A673 (cell line): ENCODE measurements at regions not wholly inside any gene's neighbourhood (a gene's known extent, or its start where the extent isn't known, plus 50 kb on each side); places are given as distances from the start of the nearest gene placed in this dataset.
"Not testable (repeated sequence)": the region's sequence is repeated elsewhere in the genome, so short reads cannot be mapped to it uniquely, and the experiment has no call there.

Experiments used
- BruUV-seq: library from RNA; stranded (reverse); fragments of 400-500 nt; replicated peaks from 2 replicates; lab custom pipeline; 2021; lab: Mats Ljungman, UMichigan
- CTCF ChIA-PET: fragments of 300-600 bp; sonication (Branson Sonifier 250); formaldehyde crosslinking; loops from one replicate; lab custom pipeline; 2022; ENCODE audit warnings: antibody characterized with exemption; lab: Charles Lee
- POLR2A ChIA-PET: fragments of 300-600 bp; sonication (Branson Sonifier 250); formaldehyde crosslinking; loops from one replicate; lab custom pipeline; 2022; ENCODE audit warnings: antibody characterized with exemption; ENCODE audit not compliant: low non-redundant PET; lab: Charles Lee
- DNase-seq: peaks from one replicate; pipeline ENCODE4 v3.0.0-alpha.2; 2015; ENCODE audit warnings: low spot score
- H3K27ac ChIP-seq: fragments of 200-600 bp; sonication (generic); 2 replicates; pipeline ENCODE4 v1.5.1; 2016; ENCODE audit warnings: mixed run types, low read depth, mild to moderate bottlenecking, mixed read lengths, antibody characterized with exemption, low read length; ENCODE audit not compliant: poor library complexity, severe bottlenecking
- H3K27me3 ChIP-seq: fragments of 200-600 bp; sonication (generic); replicated peaks from 2 replicates; pipeline ENCODE4 v1.6.1; 2017; ENCODE audit warnings: mixed run types, low read depth, mild to moderate bottlenecking, mixed read lengths, antibody characterized with exemption, low read length; ENCODE audit not compliant: insufficient read depth, poor library complexity
- H3K36me3 ChIP-seq: fragments of 200-600 bp; sonication (generic); 2 replicates; pipeline ENCODE4 v1.6.1; 2016; ENCODE audit warnings: mixed run types, mild to moderate bottlenecking, mixed read lengths, antibody characterized with exemption, low read length; ENCODE audit not compliant: insufficient read depth, poor library complexity, severe bottlenecking
- H3K4me1 ChIP-seq: fragments of 200-600 bp; sonication (generic); 2 replicates; pipeline ENCODE4 v1.6.1; 2017; ENCODE audit warnings: mixed run types, mild to moderate bottlenecking, mixed read lengths, antibody characterized with exemption, low read length; ENCODE audit not compliant: insufficient read depth, poor library complexity, severe bottlenecking
- H3K4me3 ChIP-seq: fragments of 200-600 bp; sonication (generic); 2 replicates; pipeline ENCODE4 v1.5.1; 2016; ENCODE audit warnings: low read depth, mixed run types, mild to moderate bottlenecking, mixed read lengths, low read length; ENCODE audit not compliant: poor library complexity, severe bottlenecking
- H3K9me3 ChIP-seq: fragments of 200-600 bp; sonication (generic); 2 replicates; pipeline ENCODE4 v1.6.1; 2016; ENCODE audit warnings: mixed run types, low read depth, mild to moderate bottlenecking, mixed read lengths, antibody characterized with exemption, low read length; ENCODE audit not compliant: poor library complexity, severe bottlenecking
- CTCF ChIP-seq: fragments of 300-800, 200-600 bp; sonication (generic); conservative IDR thresholded peaks from 2 replicates; pipeline ENCODE4 v1.5.1; 2017; ENCODE audit warnings: low read depth, mild to moderate bottlenecking, antibody characterized with exemption, low read length, moderate library complexity, mixed read lengths
- EZH2 ChIP-seq: fragments of 200-600 bp; sonication (generic); IDR thresholded peaks from 2 replicates; pipeline ENCODE4 v1.6.1; 2017; ENCODE audit warnings: borderline replicate concordance, low read depth, mild to moderate bottlenecking, mixed read lengths, antibody characterized with exemption, low read length; ENCODE audit not compliant: poor library complexity, severe bottlenecking
- intact Hi-C: fragments of 100-400 bp; cut with micrococcal nuclease; formaldehyde crosslinking; loops from one replicate; pipeline ENCODE4 v1.10.0; 2022; ENCODE audit not compliant: unreplicated experiment

DNA sequence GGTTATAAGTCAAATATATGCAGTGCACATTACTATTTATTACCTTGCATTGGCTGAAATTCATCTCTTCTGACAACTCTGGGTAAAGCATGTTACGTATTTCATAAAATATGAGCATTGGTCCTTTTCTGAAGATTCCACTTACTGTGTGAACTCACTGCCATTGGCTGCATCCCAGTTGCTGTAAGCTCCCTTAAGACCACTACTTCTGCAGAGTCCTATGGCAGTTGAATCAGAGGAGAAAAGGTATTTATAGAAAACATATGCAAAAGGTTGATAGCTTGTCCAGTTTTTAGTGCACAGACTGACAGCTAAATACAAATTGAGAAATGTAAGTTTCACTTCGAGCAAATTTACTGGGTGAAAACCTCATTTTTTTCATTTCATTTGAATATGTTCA lies 394.6 kb upstream of the ARRDC3 start:
- DNase-seq: no peak
- Histone ChIP-seq H3K27me3 (no peaks in the 10 kb centered on the region), H3K27ac (no peak overlapping the region), H3K36me3 (no peaks in the 10 kb centered on the region), H3K9me3 (no peaks in the 10 kb centered on the region), H3K4me1 (peaks cover 18% of the 10 kb centered on the region), H3K4me3 (no peak overlapping the region)
- no TSS peak for BruUV-seq
- CTCF ChIA-PET: no interaction called here
- POLR2A ChIA-PET: no interaction called here
- intact Hi-C loops: no loop called here
- TF ChIP-seq CTCF (no peak), EZH2 (no peak)

DNA sequence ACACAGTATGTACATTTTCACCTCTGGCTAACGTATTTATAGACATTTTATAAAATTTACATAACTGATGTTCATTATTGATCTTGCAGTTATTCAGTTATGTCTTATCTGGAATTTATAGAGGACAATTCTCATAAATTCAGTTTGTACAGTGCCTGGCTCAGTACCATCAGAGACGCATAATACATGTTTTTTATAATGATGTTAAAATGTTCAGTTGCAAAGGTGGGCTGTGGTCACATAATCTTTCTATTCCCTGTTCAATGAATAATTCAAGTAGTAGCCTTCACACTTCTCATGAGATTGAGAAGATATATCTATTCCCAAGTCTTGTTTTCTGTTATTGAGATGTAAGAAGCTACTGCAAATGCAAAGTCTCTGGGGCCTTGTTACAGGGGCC lies 393.1 kb upstream of the ARRDC3 start:
- no peak overlapping the region for H3K27ac ChIP-seq
- peaks cover 18% of the 10 kb centered on the region for H3K4me1 ChIP-seq
- H3K36me3 ChIP-seq: no peaks in the 10 kb centered on the region
- no peak overlapping the region for H3K4me3 ChIP-seq
- intact Hi-C loops: no loop called here
- POLR2A ChIA-PET: no interaction called here
- DNase-seq: no peak
- no peaks in the 10 kb centered on the region for H3K27me3 ChIP-seq
- CTCF ChIA-PET: no interaction called here
- no peaks in the 10 kb centered on the region for H3K9me3 ChIP-seq
- no peak for TF ChIP-seq EZH2
- TF ChIP-seq CTCF: no peak
- BruUV-seq: no TSS peak

- DNase-seq: no peak
- CTCF ChIA-PET: no interaction called here
- TF ChIP-seq CTCF: no peak
- TF ChIP-seq EZH2: no peak
- Histone ChIP-seq H3K9me3 (no peaks in the 10 kb centered on the region), H3K27ac (no peak overlapping the region), H3K4me3 (no peak overlapping the region), H3K4me1 (no peaks in the 10 kb centered on the region), H3K36me3 (no peaks in the 10 kb centered on the region), H3K27me3 (no peaks in the 10 kb centered on the region)
- intact Hi-C loops: no loop called here
- no TSS peak for BruUV-seq
- POLR2A ChIA-PET: no interaction called here
These were observed 387.3 kb upstream of the ARRDC3 start for GRCh38 chr5:91770400-91770799.

GRCh38 chr5:91757383-91757782 lies 374.3 kb upstream of the ARRDC3 start:
- H3K9me3 ChIP-seq, H3K27ac ChIP-seq, H3K36me3 ChIP-seq, H3K4me1 ChIP-seq, H3K27me3 ChIP-seq, intact Hi-C loops, H3K4me3 ChIP-seq, BruUV-seq, POLR2A ChIA-PET, DNase-seq, CTCF ChIA-PET: not testable (repeated sequence)
